ENCODE measurements at regions not wholly inside any gene's neighbourhood (a gene's known extent, or its start where the extent isn't known, plus 50 kb on each side); places are given as distances from the start of the nearest gene placed in this dataset.

GRCh38 chr3:80014576-80014975, 246.8 kb upstream of the ROBO1 start:
- no peak for TF ChIP-seq CTCF (IDR thresholded peaks at IDR 0.05; ENCODE audit: unreplicated experiment)
- Mint-ChIP-seq H3K27ac (ENCODE audit: unreplicated experiment) (no peak overlapping the region), H3K36me3 (ENCODE audit: low read depth, unreplicated experiment) (no peaks in the 10 kb centered on the region), H3K9me3 (ENCODE audit: unreplicated experiment) (no peaks in the 10 kb centered on the region), H3K4me3 (ENCODE audit: unreplicated experiment) (no peak overlapping the region), H3K27me3 (ENCODE audit: unreplicated experiment) (no peaks in the 10 kb centered on the region), H3K4me1 (ENCODE audit: unreplicated experiment) (no peaks in the 10 kb centered on the region)
- no peak for DNase-seq (ENCODE audit: low spot score)

- H3K4me1 Mint-ChIP-seq (ENCODE audit: unreplicated experiment): no peaks in the 10 kb centered on the region
- no peak for DNase-seq (ENCODE audit: low spot score)
- H3K27me3 Mint-ChIP-seq (ENCODE audit: unreplicated experiment): no peaks in the 10 kb centered on the region
- TF ChIP-seq CTCF (IDR thresholded peaks at IDR 0.05; ENCODE audit: unreplicated experiment): no peak
- H3K9me3 Mint-ChIP-seq (ENCODE audit: unreplicated experiment): no peaks in the 10 kb centered on the region
- H3K36me3 Mint-ChIP-seq (ENCODE audit: low read depth, unreplicated experiment): no peaks in the 10 kb centered on the region
- H3K4me3 Mint-ChIP-seq (ENCODE audit: unreplicated experiment): no peak overlapping the region
- no peak overlapping the region for H3K27ac Mint-ChIP-seq (ENCODE audit: unreplicated experiment)
Measured at GRCh38 chr3:80010021-80010571, 242.3 kb upstream of the ROBO1 start.

GRCh38 chr3:80007522-80007921, 239.7 kb upstream of the ROBO1 start:
- H3K27ac Mint-ChIP-seq (ENCODE audit: unreplicated experiment): no peak overlapping the region
- H3K27me3 Mint-ChIP-seq (ENCODE audit: unreplicated experiment): no peaks in the 10 kb centered on the region
- H3K4me3 Mint-ChIP-seq (ENCODE audit: unreplicated experiment): no peak overlapping the region
- H3K9me3 Mint-ChIP-seq (ENCODE audit: unreplicated experiment): no peaks in the 10 kb centered on the region
- no peak for DNase-seq (ENCODE audit: low spot score)
- no peaks in the 10 kb centered on the region for H3K4me1 Mint-ChIP-seq (ENCODE audit: unreplicated experiment)
- H3K36me3 Mint-ChIP-seq (ENCODE audit: low read depth, unreplicated experiment): no peaks in the 10 kb centered on the region
- no peak for TF ChIP-seq CTCF (IDR thresholded peaks at IDR 0.05; ENCODE audit: unreplicated experiment)

GRCh38 chr3:80006315-80006714, 238.5 kb upstream of the ROBO1 start:
- no peak overlapping the region for H3K27ac Mint-ChIP-seq (ENCODE audit: unreplicated experiment)
- no peaks in the 10 kb centered on the region for H3K27me3 Mint-ChIP-seq (ENCODE audit: unreplicated experiment)

GRCh38 chr3:80000022-80000421, 232.2 kb upstream of the ROBO1 start:
- TF ChIP-seq CTCF (IDR thresholded peaks at IDR 0.05; ENCODE audit: unreplicated experiment): no peak
- Mint-ChIP-seq H3K27ac (ENCODE audit: unreplicated experiment) (no peak overlapping the region), H3K4me3 (ENCODE audit: unreplicated experiment) (no peak overlapping the region), H3K27me3 (ENCODE audit: unreplicated experiment) (no peaks in the 10 kb centered on the region), H3K36me3 (ENCODE audit: low read depth, unreplicated experiment) (no peaks in the 10 kb centered on the region), H3K9me3 (ENCODE audit: unreplicated experiment) (no peaks in the 10 kb centered on the region), H3K4me1 (ENCODE audit: unreplicated experiment) (no peaks in the 10 kb centered on the region)
- no peak for DNase-seq (ENCODE audit: low spot score)

More at GRCh38 chr3:80006315-80006714, 238.5 kb upstream of the ROBO1 start:
- H3K9me3 Mint-ChIP-seq (ENCODE audit: unreplicated experiment): no peaks in the 10 kb centered on the region
- no peaks in the 10 kb centered on the region for H3K36me3 Mint-ChIP-seq (ENCODE audit: low read depth, unreplicated experiment)
- TF ChIP-seq CTCF (IDR thresholded peaks at IDR 0.05; ENCODE audit: unreplicated experiment): no peak
- H3K4me1 Mint-ChIP-seq (ENCODE audit: unreplicated experiment): no peaks in the 10 kb centered on the region
- DNase-seq (ENCODE audit: low spot score): no peak
- no peak overlapping the region for H3K4me3 Mint-ChIP-seq (ENCODE audit: unreplicated experiment)

Measured in endothelial cell (in vitro differentiated cells).